HepG2 (cell line): ENCODE measurements at regions not wholly inside any gene's neighbourhood (a gene's known extent, or its start where the extent isn't known, plus 50 kb on each side); places are given as distances from the start of the nearest gene placed in this dataset.

ENCODE experiments used
- ATAC-seq: fragments of 200-7000 bp; cut with Tn5 transposase; 3 replicates; pipeline ENCODE4 v1.9.1; 2020; ENCODE audit warnings: mild to moderate bottlenecking, moderate library complexity
- BruUV-seq: library from RNA; stranded (reverse); fragments of 400-500 nt; replicated peaks from 2 replicates; lab custom pipeline; 2021; lab: Mats Ljungman, UMichigan
- CTCF ChIA-PET: fragments of 300-600 bp; formaldehyde crosslinking; extraction: SDS; loops from one replicate; lab custom pipeline; 2021; ENCODE audit warnings: low total read pairs, inconsistent platforms, low intra/inter-chr PET ratio; lab: Yijun Ruan, JAX
- POLR2A ChIA-PET: fragments of 350-600 bp; sonication (Branson Sonifier 250); formaldehyde crosslinking; loops from one replicate; lab custom pipeline; 2020; ENCODE audit warnings: antibody characterized with exemption, inconsistent platforms; lab: Yijun Ruan, JAX
- DNase-seq: peaks from one replicate; pipeline ENCODE4 v3.0.0-alpha.2; 2015; ENCODE audit warnings: low spot score
- FAIRE-seq: peaks from 3 replicates; lab custom pipeline; 2011; peaks lifted over from hg19 to GRCh38; lab: Jason Lieb, UNC
- H2AFZ ChIP-seq: one replicate; pipeline ENCODE4 v1.6.1; 2011; ENCODE audit warnings: low read length, inconsistent platforms
- H3K27ac ChIP-seq: fragments of 300-600 bp; 3 replicates; pipeline ENCODE4 v1.8.0; 2011; ENCODE audit warnings: mixed run types, mild to moderate bottlenecking, mixed read lengths, low read length, inconsistent platforms; ENCODE audit not compliant: insufficient read depth; ENCODE audit errors: extremely low read length
- H3K27me3 ChIP-seq, 2 experiments: fragments of 200-600 bp in 1 of 2; 2 replicates in 1 of 2; 3 replicates in 1 of 2; pipeline versions ENCODE4 v1.6.0 to v1.8.0; 2011; ENCODE audit warnings: low read length in 2 of 2, mild to moderate bottlenecking in 2 of 2, moderate library complexity in 2 of 2, inconsistent platforms in 1 of 2; ENCODE audit not compliant: insufficient read depth in 2 of 2, control insufficient read depth in 1 of 2
- H3K36me3 ChIP-seq, 2 experiments: fragments of 200-600 bp in 1 of 2; replicated peaks in 1 of 2; 2 replicates in 1 of 2; 3 replicates in 1 of 2; pipeline versions ENCODE4 v1.5.1 to v1.8.0; 2011; ENCODE audit warnings: low read length in 2 of 2, inconsistent platforms in 1 of 2; ENCODE audit not compliant: insufficient read depth in 2 of 2, control insufficient read depth in 1 of 2
- H3K4me1 ChIP-seq: 2 replicates; pipeline ENCODE4 v1.5.1; 2012; ENCODE audit warnings: low read length, inconsistent platforms; ENCODE audit not compliant: insufficient read depth
- H3K4me2 ChIP-seq: 2 replicates; pipeline ENCODE4 v1.6.0; 2011; ENCODE audit warnings: low read depth, low read length, inconsistent platforms
- H3K4me3 ChIP-seq, 3 experiments: fragments of 200-600 bp in 1 of 3; sonication (generic), shearing (Covaris generic) in 1 of 3; replicated peaks in 1 of 3; 2 replicates each; pipeline ENCODE4 v1.5.1; 2011 to 2016; ENCODE audit warnings: low read length in 3 of 3, inconsistent platforms in 2 of 3, low read depth in 2 of 3, mild to moderate bottlenecking in 2 of 3, control low read depth in 1 of 3, mixed read lengths in 1 of 3; ENCODE audit not compliant: insufficient read depth in 1 of 3
- H3K79me2 ChIP-seq: one replicate; pipeline ENCODE4 v1.6.1; 2011; ENCODE audit warnings: low read length, inconsistent platforms; ENCODE audit not compliant: insufficient read depth
- H3K9ac ChIP-seq: 2 replicates; pipeline ENCODE4 v1.6.0; 2011; ENCODE audit warnings: mild to moderate bottlenecking, low read depth, low read length, inconsistent platforms; ENCODE audit not compliant: insufficient read depth
- H3K9me3 ChIP-seq: 2 replicates; pipeline ENCODE4 v1.5.1; 2012; ENCODE audit warnings: mild to moderate bottlenecking, low read length
- H4K20me1 ChIP-seq: 2 replicates; pipeline ENCODE4 v1.6.0; 2011; ENCODE audit warnings: inconsistent platforms, mild to moderate bottlenecking, low read length, moderate library complexity; ENCODE audit not compliant: insufficient read depth
- GABPB1 ChIP-seq: IDR thresholded peaks from 2 replicates; pipeline ENCODE4 v1.6.1; 2016; ENCODE audit warnings: mild to moderate bottlenecking, missing genetic modification reagents, moderate library complexity, missing compliant biosample characterization
- IKZF5 ChIP-seq: IDR thresholded peaks from 2 replicates; pipeline ENCODE4 v1.6.1; 2018; ENCODE audit warnings: missing genetic modification reagents, mild to moderate bottlenecking, missing compliant biosample characterization
- MXD3 ChIP-seq: IDR thresholded peaks from 2 replicates; pipeline ENCODE4 v1.6.1; 2016; ENCODE audit warnings: mild to moderate bottlenecking, missing biosample characterization, missing genetic modification reagents
- SMC3 ChIP-seq: IDR thresholded peaks from 2 replicates; pipeline ENCODE4 v1.6.1; 2011; ENCODE audit warnings: low read length, improper control_type of control experiment
- STAT6 ChIP-seq: sonication (generic); formaldehyde crosslinking; IDR thresholded peaks from 2 replicates; pipeline ENCODE4 v1.4.0; 2020; ENCODE audit warnings: missing genetic modification reagents, mild to moderate bottlenecking, borderline replicate concordance
- ZFP82 ChIP-seq: sonication (generic); formaldehyde crosslinking; IDR thresholded peaks from 2 replicates; pipeline ENCODE4 v1.5.1; 2020; ENCODE audit warnings: mild to moderate bottlenecking, missing genetic modification reagents, borderline replicate concordance
- ZNF749 ChIP-seq: sonication (generic); formaldehyde crosslinking; IDR thresholded peaks from 2 replicates; pipeline ENCODE4 v1.8.0; 2022; ENCODE audit warnings: mild to moderate bottlenecking, missing genetic modification reagents, moderate library complexity, borderline replicate concordance
- WGBS: methylation state at CpG from one replicate; pipeline ENCODE4 v1.1.6; 2017; ENCODE audit warnings: low lambda C conversion rate; 5-methylcytosine and 5-hydroxymethylcytosine counted together
- in situ Hi-C: cut with HindIII; loops from 2 replicates; pipeline ENCODE4 v1.10.0; 2017; ENCODE audit warnings: low pct_unique_long_range_greater_than_20kb; ENCODE audit not compliant: extremely low pct_ligation_motif_present
- intact Hi-C: fragments of 100-400 bp; cut with micrococcal nuclease; formaldehyde crosslinking; loops from one replicate; pipeline ENCODE4 v1.10.0; 2022; ENCODE audit not compliant: unreplicated experiment

- Histone ChIP-seq H3K4me2 (no peak overlapping the region), H3K9ac (no peak overlapping the region), H3K27ac (no peak overlapping the region), H3K36me3 (no peaks in the 10 kb centered on the region), H3K4me3 (no peak overlapping the region), H4K20me1 (no peaks in the 10 kb centered on the region), H2AFZ (no peak overlapping the region), H3K79me2 (no peaks in the 10 kb centered on the region), H3K27me3 (peaks cover 0 to 42% of the 10 kb centered on the region in 2 experiments; a peak in 4 of 5 replicates), H3K4me1 (peaks cover 33% of the 10 kb centered on the region), H3K9me3 (no peaks in the 10 kb centered on the region)
- FAIRE-seq (no peak), ATAC-seq (no peak), DNase-seq (no peak)
- no TSS peak for BruUV-seq
- 50% methylated on average over 7 of the region's 7 CpGs for WGBS
- POLR2A ChIA-PET: interaction anchor here (1.4 kb wide), 1 partner anchor 19 kb away, joined by 3 read pairs; no protein-coding TSS in a partner anchor
- intact Hi-C loops (no loop called here), in situ Hi-C loops (no loop called here)
- no peak for TF ChIP-seq ZNF749 (CRISPR knock-in tag)
- no peak for TF ChIP-seq MXD3 (CRISPR knock-in tag)
- TF ChIP-seq ZFP82 (CRISPR knock-in tag): no peak
- TF ChIP-seq GABPB1 (CRISPR knock-in tag): no peak
- TF ChIP-seq IKZF5 (CRISPR knock-in tag): no peak
- no peak for TF ChIP-seq STAT6 (CRISPR knock-in tag)
- TF ChIP-seq SMC3: no peak
- CTCF ChIA-PET: no interaction called here
These were observed 272.1 kb upstream of the SIX2 start for GRCh38 chr2:45281311-45281710.
